Skeletal muscle cell (primary cell): ENCODE measurements at regions not wholly inside any gene's neighbourhood (a gene's known extent, or its start where the extent isn't known, plus 50 kb on each side); places are given as distances from the start of the nearest gene placed in this dataset.
"Not testable (repeated sequence)": the region's sequence is repeated elsewhere in the genome, so short reads cannot be mapped to it uniquely, and the experiment has no call there.

Experiments used
- DNase-seq: peaks from one replicate; pipeline ENCODE4 v3.0.0-alpha.2; 2010; ENCODE audit warnings: low read depth
- H3K4me3 ChIP-seq: 2 replicates; pipeline ENCODE4 v1.5.1; 2011; ENCODE audit warnings: low read depth, mild to moderate bottlenecking, control low read depth, low read length, moderate library complexity

GRCh38 chr13:67554286-67554685 is 324.1 kb upstream of the PCDH9 start:
- no peak overlapping the region for H3K4me3 ChIP-seq
- DNase-seq, result no peak

GRCh38 chr13:67549331-67549730 is 319.2 kb upstream of the PCDH9 start:
- DNase-seq, result peak; percentile 71
- no peak overlapping the region for H3K4me3 ChIP-seq

- DNase-seq, result no peak
- no peak overlapping the region for H3K4me3 ChIP-seq
Observed at GRCh38 chr13:67538906-67539305, 308.8 kb upstream of the PCDH9 start.

GRCh38 chr13:67520886-67521285 is 290.8 kb upstream of the PCDH9 start:
- DNase-seq, result no peak

GRCh38 chr13:67519356-67519755 is 289.2 kb upstream of the PCDH9 start:
- no peak overlapping the region for H3K4me3 ChIP-seq
- DNase-seq, result no peak

More at GRCh38 chr13:67520886-67521285, 290.8 kb upstream of the PCDH9 start:
- no peak overlapping the region for H3K4me3 ChIP-seq

- no peak for DNase-seq
- H3K4me3 ChIP-seq, result no peak overlapping the region
Observed at GRCh38 chr13:67518785-67519184, 288.6 kb upstream of the PCDH9 start.

GRCh38 chr13:67515895-67516294 is 285.8 kb upstream of the PCDH9 start:
- peak; percentile 87 for DNase-seq
- no peak overlapping the region for H3K4me3 ChIP-seq

GRCh38 chr13:67509018-67509417 is 278.9 kb upstream of the PCDH9 start:
- no peak for DNase-seq
- no peak overlapping the region for H3K4me3 ChIP-seq

GRCh38 chr13:67508275-67508674 is 278.1 kb upstream of the PCDH9 start:
- not testable (repeated sequence) for H3K4me3 ChIP-seq, DNase-seq

GRCh38 chr13:67506407-67506806 is 276.3 kb upstream of the PCDH9 start:
- no peak overlapping the region for H3K4me3 ChIP-seq
- no peak for DNase-seq

- no peak overlapping the region for H3K4me3 ChIP-seq
- no peak for DNase-seq
Observed at GRCh38 chr13:67505376-67505775, 275.2 kb upstream of the PCDH9 start.

GRCh38 chr13:67498948-67499347 is 268.8 kb upstream of the PCDH9 start:
- no peak overlapping the region for H3K4me3 ChIP-seq
- DNase-seq, result no peak

- H3K4me3 ChIP-seq, result no peak overlapping the region
- DNase-seq, result no peak
Observed at GRCh38 chr13:67493835-67494234, 263.7 kb upstream of the PCDH9 start.

- no peak for DNase-seq
- H3K4me3 ChIP-seq, result no peak overlapping the region
Observed at GRCh38 chr13:67489016-67489415, 258.9 kb upstream of the PCDH9 start.

GRCh38 chr13:67481445-67481844 is 251.3 kb upstream of the PCDH9 start:
- no peak overlapping the region for H3K4me3 ChIP-seq

GRCh38 chr13:67474115-67474514 is 244.0 kb upstream of the PCDH9 start:
- H3K4me3 ChIP-seq, result no peak overlapping the region
- no peak for DNase-seq

More at GRCh38 chr13:67481445-67481844, 251.3 kb upstream of the PCDH9 start:
- no peak for DNase-seq

GRCh38 chr13:67469623-67470022 is 239.5 kb upstream of the PCDH9 start:
- no peak for DNase-seq

GRCh38 chr13:67466569-67466968 is 236.4 kb upstream of the PCDH9 start:
- DNase-seq, result no peak
- no peak overlapping the region for H3K4me3 ChIP-seq

More at GRCh38 chr13:67469623-67470022, 239.5 kb upstream of the PCDH9 start:
- H3K4me3 ChIP-seq, result no peak overlapping the region

GRCh38 chr13:67464154-67464553 is 234.0 kb upstream of the PCDH9 start:
- DNase-seq, result no peak
- no peak overlapping the region for H3K4me3 ChIP-seq

- DNase-seq, result no peak
- no peak overlapping the region for H3K4me3 ChIP-seq
Observed at GRCh38 chr13:67462098-67462497, 232.0 kb upstream of the PCDH9 start.

- not testable (repeated sequence) for DNase-seq, H3K4me3 ChIP-seq
Observed at GRCh38 chr13:67452526-67452925, 222.4 kb upstream of the PCDH9 start.

- H3K4me3 ChIP-seq, result no peak overlapping the region
- DNase-seq, result no peak
Observed at GRCh38 chr13:67445436-67445835, 215.3 kb upstream of the PCDH9 start.
